GM23248 (cell line): ENCODE measurements at regions not wholly inside any gene's neighbourhood (a gene's known extent, or its start where the extent isn't known, plus 50 kb on each side); places are given as distances from the start of the nearest gene placed in this dataset.

Experiments used
- EZH2 ChIP-seq: fragments of 200-600 bp; sonication (generic); IDR thresholded peaks from 2 replicates; pipeline ENCODE4 v1.6.1; 2018; ENCODE audit warnings: antibody characterized with exemption, mild to moderate bottlenecking; ENCODE audit not compliant: insufficient read depth, poor library complexity, severe bottlenecking
- EZH2phosphoT487 ChIP-seq: fragments of 200-600 bp; sonication (generic); IDR thresholded peaks from 2 replicates; pipeline ENCODE4 v1.6.1; 2018; ENCODE audit warnings: antibody characterized with exemption, moderate library complexity, mild to moderate bottlenecking, low read depth; ENCODE audit not compliant: insufficient read depth

- TF ChIP-seq EZH2 (no peak), EZH2phosphoT487 (no peak)
These were observed 273.8 kb downstream of the MATN1 start for GRCh38 chr1:30449428-30450147.
